Spleen (tissue), 11 donors: ENCODE measurements at regions not wholly inside any gene's neighbourhood (a gene's known extent, or its start where the extent isn't known, plus 50 kb on each side); places are given as distances from the start of the nearest gene placed in this dataset.

Source experiments
- DNase-seq: peaks from one replicate; pipeline ENCODE4 v3.0.0-alpha.2; 2020
- H3K27ac ChIP-seq, 8 donors: fragments of 200-600 bp; sonication (generic) in 7 of 8; 1 replicate in 4 of 8; 2 replicates in 4 of 8; pipeline versions ENCODE4 v1.5.0 to v1.8.0; 2016 to 2021; ENCODE audit warnings: inconsistent platforms in 4 of 8, mild to moderate bottlenecking in 4 of 8, moderate library complexity in 1 of 8
- H3K27me3 ChIP-seq, 7 donors: fragments of 200-600 bp; sonication (generic) in 6 of 7; replicated peaks in 1 of 7; 1 replicate in 4 of 7; 2 replicates in 3 of 7; pipeline versions ENCODE4 v1.5.0 to v1.8.0; 2016 to 2021; ENCODE audit warnings: inconsistent platforms in 3 of 7, mild to moderate bottlenecking in 1 of 7
- H3K36me3 ChIP-seq, 6 donors: fragments of 200-600 bp; sonication (generic) in 5 of 6; 1 replicate in 4 of 6; 2 replicates in 2 of 6; pipeline versions ENCODE4 v1.5.0 to v1.8.0; 2016 to 2021; ENCODE audit warnings: inconsistent platforms in 2 of 6
- H3K4me1 ChIP-seq, 6 donors: fragments of 200-600 bp; sonication (generic) in 5 of 6; 1 replicate in 3 of 6; 2 replicates in 3 of 6; pipeline versions ENCODE4 v1.5.0 to v1.8.0; 2016 to 2021; ENCODE audit warnings: inconsistent platforms in 3 of 6
- H3K4me3 ChIP-seq, 8 donors: fragments of 200-600 bp; sonication (generic) in 7 of 8; 1 replicate in 4 of 8; 2 replicates in 4 of 8; pipeline versions ENCODE4 v1.5.0 to v1.8.0; 2016 to 2021; ENCODE audit warnings: inconsistent platforms in 4 of 8, mild to moderate bottlenecking in 4 of 8, moderate library complexity in 2 of 8
- H3K9me3 ChIP-seq, 8 donors: fragments of 200-600 bp; sonication (generic) in 7 of 8; 1 replicate in 4 of 8; 2 replicates in 4 of 8; pipeline versions ENCODE4 v1.5.0 to v1.8.0; 2016 to 2021; ENCODE audit warnings: inconsistent platforms in 4 of 8
- POLR2A ChIP-seq, 3 donors: fragments of 450-650 bp; IDR thresholded peaks; one replicate each; pipeline ENCODE4 v1.5.1; 2017; ENCODE audit warnings: antibody characterized with exemption in 3 of 3, mild to moderate bottlenecking in 1 of 3
- POLR2AphosphoS5 ChIP-seq, 3 donors: sonication (generic); formaldehyde crosslinking; IDR thresholded peaks; one replicate each; pipeline ENCODE4 v1.5.1; 2017; ENCODE audit warnings: antibody characterized with exemption in 3 of 3
- WGBS, 5 donors: extraction: QIAGEN DNeasy Blood & Tissue Kit in 3 of 5; methylation state at CpG; one replicate each; pipeline versions ENCODE4 v1.1.5 to v1.1.7; 2013 to 2018; 5-methylcytosine and 5-hydroxymethylcytosine counted together
- intact Hi-C: fragments of 100-400 bp; cut with DNase I; formaldehyde crosslinking; loops from one replicate; pipeline ENCODE4 v1.15.0; 2023; ENCODE audit warnings: low total_unique reads
- TF ChIP-seq, protein P1 (sequence below), 11 experiments: fragments of 200-600 bp in 7 of 11; fragments of 450-650 bp in 4 of 11; sonication (generic) in 4 of 11; IDR thresholded peaks in 8 of 11; conservative IDR thresholded peaks in 3 of 11; 1 replicate in 7 of 11; 2 replicates in 4 of 11; pipeline versions ENCODE4 v1.4.0 to v1.8.0; 2016 to 2021; ENCODE audit warnings: antibody characterized with exemption in 11 of 11, inconsistent platforms in 4 of 11, mild to moderate bottlenecking in 1 of 11
- donor health status: healthy with polysubstance abuse.
- donor health status: DM: no; HTN: no; CAD: no; lungs with moderate emphysema.
- donor health status: DM: no; HTN: no; CAD: no.
- donor health status: Bipolar disorder and iron deficiency.
- donor health status: healthy.
- donor health status: DM: no; HTN: no; CAD: no.
- donor health status: DM: yes; HTN: yes; CAD: no.

DNA sequence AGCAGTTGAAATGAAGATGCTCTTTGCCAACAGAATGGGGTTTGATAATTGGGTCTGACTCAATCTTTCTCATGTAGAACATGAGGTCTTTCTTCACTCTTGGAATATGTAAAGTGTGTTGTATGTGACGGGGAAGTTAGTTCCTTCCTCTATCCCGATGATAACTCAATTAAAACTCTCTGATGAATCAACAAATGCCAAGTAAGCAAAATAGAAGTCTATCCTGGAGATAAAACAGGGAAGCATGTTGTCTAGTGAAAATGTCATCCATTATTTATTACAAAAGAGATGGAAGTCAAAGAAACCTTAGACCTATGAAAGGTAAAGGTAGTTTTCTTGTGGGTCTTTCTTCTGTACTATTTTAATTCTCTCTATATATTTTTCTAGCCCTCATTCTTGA is 274.2 kb upstream of the ARRDC4 start:
- H3K27me3 ChIP-seq = no peaks in the 10 kb centered on the region
- TF ChIP-seq, protein P1, sequence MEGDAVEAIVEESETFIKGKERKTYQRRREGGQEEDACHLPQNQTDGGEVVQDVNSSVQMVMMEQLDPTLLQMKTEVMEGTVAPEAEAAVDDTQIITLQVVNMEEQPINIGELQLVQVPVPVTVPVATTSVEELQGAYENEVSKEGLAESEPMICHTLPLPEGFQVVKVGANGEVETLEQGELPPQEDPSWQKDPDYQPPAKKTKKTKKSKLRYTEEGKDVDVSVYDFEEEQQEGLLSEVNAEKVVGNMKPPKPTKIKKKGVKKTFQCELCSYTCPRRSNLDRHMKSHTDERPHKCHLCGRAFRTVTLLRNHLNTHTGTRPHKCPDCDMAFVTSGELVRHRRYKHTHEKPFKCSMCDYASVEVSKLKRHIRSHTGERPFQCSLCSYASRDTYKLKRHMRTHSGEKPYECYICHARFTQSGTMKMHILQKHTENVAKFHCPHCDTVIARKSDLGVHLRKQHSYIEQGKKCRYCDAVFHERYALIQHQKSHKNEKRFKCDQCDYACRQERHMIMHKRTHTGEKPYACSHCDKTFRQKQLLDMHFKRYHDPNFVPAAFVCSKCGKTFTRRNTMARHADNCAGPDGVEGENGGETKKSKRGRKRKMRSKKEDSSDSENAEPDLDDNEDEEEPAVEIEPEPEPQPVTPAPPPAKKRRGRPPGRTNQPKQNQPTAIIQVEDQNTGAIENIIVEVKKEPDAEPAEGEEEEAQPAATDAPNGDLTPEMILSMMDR (IDR thresholded peaks at IDR 0.05 in 8 of 11, conservative IDR thresholded peaks at IDR 0.05 in 3 of 11) = no peak
- TF ChIP-seq POLR2AphosphoS5 (IDR thresholded peaks at IDR 0.05) (no peak), POLR2A (IDR thresholded peaks at IDR 0.05) (no peak)
- H3K4me1 ChIP-seq = no peaks in the 10 kb centered on the region
- intact Hi-C loops = no loop called here
- H3K27ac ChIP-seq = no peak overlapping the region
- DNase-seq = no peak
- no peaks in the 10 kb centered on the region for H3K9me3 ChIP-seq
- no peaks in the 10 kb centered on the region for H3K36me3 ChIP-seq
- WGBS, 5 donors = 69 to 79% (median 72%) methylated on average over 2 of the region's 2 CpGs
- no peak overlapping the region for H3K4me3 ChIP-seq

DNA sequence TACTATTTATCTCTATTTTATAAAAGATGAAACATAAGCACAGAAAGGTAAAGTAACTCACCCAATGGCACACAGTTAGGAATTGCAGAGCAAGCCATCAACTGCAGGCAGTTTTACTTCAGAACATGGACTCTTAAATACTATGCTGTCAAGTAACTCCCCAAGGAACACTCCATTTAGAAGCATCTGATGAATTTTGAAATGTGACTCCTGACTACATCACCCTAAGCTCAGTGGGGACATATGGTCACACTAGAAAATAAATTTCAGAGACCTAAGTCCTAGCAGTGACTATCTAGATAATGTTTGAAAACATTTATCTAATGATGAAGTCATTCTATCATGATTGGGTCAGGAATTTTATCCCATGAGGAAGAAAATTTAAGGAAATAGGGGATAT is 272.8 kb upstream of the ARRDC4 start:
- DNase-seq = no peak
- Histone ChIP-seq H3K4me1 (no peaks in the 10 kb centered on the region), H3K4me3 (no peak overlapping the region), H3K27me3 (no peaks in the 10 kb centered on the region), H3K36me3 (no peaks in the 10 kb centered on the region), H3K27ac (no peak overlapping the region), H3K9me3 (no peaks in the 10 kb centered on the region)
- no peak for TF ChIP-seq POLR2AphosphoS5 (IDR thresholded peaks at IDR 0.05)
- TF ChIP-seq, protein P1 (IDR thresholded peaks at IDR 0.05 in 8 of 11, conservative IDR thresholded peaks at IDR 0.05 in 3 of 11) = no peak
- no peak for TF ChIP-seq POLR2A (IDR thresholded peaks at IDR 0.05)
- intact Hi-C loops = no loop called here

DNA sequence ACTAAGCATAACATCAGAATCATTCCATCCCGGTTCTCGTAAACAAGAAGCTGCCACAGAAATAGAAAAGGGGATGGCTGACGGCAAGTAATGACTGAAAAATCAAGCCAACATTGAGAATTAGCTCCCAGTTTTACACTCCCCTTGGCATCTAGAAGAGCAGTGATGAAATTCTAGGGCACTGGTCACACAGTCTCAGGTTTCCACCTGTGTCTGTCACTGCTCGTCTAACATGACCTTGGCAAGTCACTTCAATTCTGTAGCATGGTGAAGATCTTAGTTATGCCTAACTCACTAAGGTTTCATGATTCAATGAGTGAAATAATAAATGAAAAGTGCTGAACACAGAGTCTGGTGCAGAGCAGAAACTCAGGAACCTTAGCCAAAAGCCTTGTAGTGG is 272.3 kb upstream of the ARRDC4 start:
- Histone ChIP-seq H3K4me3 (no peak overlapping the region), H3K9me3 (no peaks in the 10 kb centered on the region), H3K4me1 (no peaks in the 10 kb centered on the region), H3K27ac (no peak overlapping the region), H3K36me3 (no peaks in the 10 kb centered on the region), H3K27me3 (no peaks in the 10 kb centered on the region)
- 85 to 94% (median 90%) methylated on average over 4 of the region's 4 CpGs for WGBS, 5 donors
- TF ChIP-seq, protein P1 (IDR thresholded peaks at IDR 0.05 in 8 of 11, conservative IDR thresholded peaks at IDR 0.05 in 3 of 11) = no peak
- no peak for TF ChIP-seq POLR2A (IDR thresholded peaks at IDR 0.05)
- no peak for TF ChIP-seq POLR2AphosphoS5 (IDR thresholded peaks at IDR 0.05)
- intact Hi-C loops = no loop called here
- DNase-seq = no peak

DNA sequence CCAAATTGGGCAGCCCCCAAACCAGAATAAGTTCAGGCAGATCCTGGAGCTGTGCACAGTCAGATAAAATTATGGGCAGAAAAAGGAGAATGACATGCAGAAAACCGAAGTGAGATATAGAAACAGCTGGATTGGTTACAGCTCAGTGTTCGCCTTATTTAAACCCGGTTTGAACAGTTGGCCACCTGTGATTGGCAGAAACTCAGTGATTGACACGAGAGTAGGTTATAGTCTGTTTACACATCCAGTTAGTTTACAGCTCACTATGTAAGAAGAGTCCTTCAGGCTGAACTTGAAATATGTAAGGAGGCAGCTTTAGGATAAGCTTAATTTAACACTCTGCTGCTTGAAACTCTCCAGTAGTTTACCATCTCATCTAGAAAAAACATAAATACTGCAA is 271.6 kb upstream of the ARRDC4 start:
- Histone ChIP-seq H3K4me3 (no peak overlapping the region), H3K9me3 (no peaks in the 10 kb centered on the region), H3K27me3 (no peaks in the 10 kb centered on the region), H3K4me1 (no peaks in the 10 kb centered on the region), H3K36me3 (no peaks in the 10 kb centered on the region), H3K27ac (no peak overlapping the region)
- no peak for DNase-seq
- 78 to 92% (median 84%) methylated on average over 4 of the region's 4 CpGs for WGBS, 5 donors
- intact Hi-C loops = no loop called here
- no peak for TF ChIP-seq POLR2AphosphoS5 (IDR thresholded peaks at IDR 0.05)
- TF ChIP-seq, protein P1 (IDR thresholded peaks at IDR 0.05 in 8 of 11, conservative IDR thresholded peaks at IDR 0.05 in 3 of 11) = no peak
- no peak for TF ChIP-seq POLR2A (IDR thresholded peaks at IDR 0.05)
